ENCODE measurements at regions not wholly inside any gene's neighbourhood (a gene's known extent, or its start where the extent isn't known, plus 50 kb on each side); places are given as distances from the start of the nearest gene placed in this dataset.

DNA sequence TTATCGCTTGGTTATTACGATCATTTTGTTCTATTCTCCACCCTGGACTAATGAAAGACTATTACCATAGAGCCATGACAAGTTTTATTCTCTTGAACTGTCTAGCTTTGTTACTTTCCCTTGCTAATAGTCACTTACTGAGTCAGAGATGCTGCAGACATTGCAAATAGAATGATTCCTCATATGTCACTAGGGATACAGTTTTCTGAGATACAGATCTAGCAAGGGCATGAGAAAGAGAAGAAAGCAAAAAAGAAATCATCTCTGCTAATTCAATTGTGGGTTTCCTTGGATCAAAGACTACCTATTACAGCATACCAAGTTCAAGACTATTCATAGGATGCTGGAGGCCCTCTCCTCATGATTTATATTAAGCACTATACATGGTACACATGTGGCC is 204.3 kb downstream of the MBL2 start:
- Histone ChIP-seq H3K27ac (no peak overlapping the region), H3K4me3 (no peak overlapping the region), H3K4me1 (no peaks in the 10 kb centered on the region), H3K27me3 (no peaks in the 10 kb centered on the region), H3K9me3 (no peaks in the 10 kb centered on the region), H3K36me3 (no peaks in the 10 kb centered on the region)
- 83 to 89% methylated on average over 2 of the region's 2 CpGs for WGBS, 2 donors
- TF ChIP-seq CTCF (IDR thresholded peaks at IDR 0.05), result no peak
- TF ChIP-seq POLR2A (IDR thresholded peaks at IDR 0.05), result no peak
- no peak for DNase-seq (ENCODE audit: low spot score in 2 of 2)

- DNase-seq (ENCODE audit: low spot score in 2 of 2), result no peak
- H3K9me3 ChIP-seq, result no peaks in the 10 kb centered on the region
- no peak overlapping the region for H3K27ac ChIP-seq
- H3K36me3 ChIP-seq, result no peaks in the 10 kb centered on the region
- no peaks in the 10 kb centered on the region for H3K27me3 ChIP-seq
- WGBS, 2 donors, result 72 to 82% methylated on average over 1 of the region's 1 CpG
- no peaks in the 10 kb centered on the region for H3K4me1 ChIP-seq
- TF ChIP-seq POLR2A (IDR thresholded peaks at IDR 0.05) (no peak), EP300 (IDR thresholded peaks at IDR 0.05) (no peak), CTCF (IDR thresholded peaks at IDR 0.05) (no peak)
- no peak overlapping the region for H3K4me3 ChIP-seq
Measured at GRCh38 chr10:52570490-52570889, 202.1 kb downstream of the MBL2 start.

GRCh38 chr10:52571018-52571417 is 201.6 kb downstream of the MBL2 start:
- Histone ChIP-seq H3K4me1 (no peaks in the 10 kb centered on the region), H3K4me3 (no peak overlapping the region), H3K27ac (no peak overlapping the region), H3K9me3 (no peaks in the 10 kb centered on the region), H3K36me3 (no peaks in the 10 kb centered on the region), H3K27me3 (peaks cover 0 to 2% of the 10 kb centered on the region in 2 donors)
- DNase-seq (ENCODE audit: low spot score in 2 of 2), result no peak
- TF ChIP-seq CTCF (IDR thresholded peaks at IDR 0.05), result no peak
- no peak for TF ChIP-seq EP300 (IDR thresholded peaks at IDR 0.05)
- TF ChIP-seq POLR2A (IDR thresholded peaks at IDR 0.05), result no peak
- 39 to 40% methylated on average over 2 of the region's 2 CpGs for WGBS, 2 donors

GRCh38 chr10:52571516-52572182 is 200.9 kb downstream of the MBL2 start:
- no peak overlapping the region for H3K27ac ChIP-seq
- no peaks in the 10 kb centered on the region for H3K36me3 ChIP-seq
- H3K4me1 ChIP-seq, result no peaks in the 10 kb centered on the region
- H3K4me3 ChIP-seq, result no peak overlapping the region
- H3K9me3 ChIP-seq, result no peaks in the 10 kb centered on the region
- 91 to 95% methylated on average over 3 of the region's 3 CpGs for WGBS, 2 donors
- no peak for TF ChIP-seq CTCF (IDR thresholded peaks at IDR 0.05)
- TF ChIP-seq POLR2A (IDR thresholded peaks at IDR 0.05), result no peak
- no peak for TF ChIP-seq EP300 (IDR thresholded peaks at IDR 0.05)
- no peak for DNase-seq (ENCODE audit: low spot score in 2 of 2)
- peaks cover 0 to 2% of the 10 kb centered on the region in 2 donors for H3K27me3 ChIP-seq

DNA sequence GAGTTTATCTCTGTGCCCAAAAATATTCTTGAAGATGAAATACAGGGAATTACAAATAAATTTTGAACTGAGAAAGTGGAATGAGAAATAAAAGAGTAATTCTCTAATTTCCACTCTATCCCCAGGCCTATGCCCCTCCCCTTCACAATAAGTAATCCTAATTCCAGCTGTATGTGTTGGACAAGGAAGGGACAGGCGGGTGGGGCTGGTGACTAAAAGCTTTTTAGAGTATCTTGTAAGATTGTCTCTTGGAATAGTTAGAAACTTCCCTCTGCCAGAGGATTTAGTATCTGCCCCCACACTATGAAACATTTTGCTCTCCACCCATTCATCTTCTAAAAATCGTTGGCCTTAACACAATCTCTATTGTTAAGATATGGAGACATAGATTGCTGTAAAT is 199.2 kb downstream of the MBL2 start:
- H3K4me3 ChIP-seq, result no peak overlapping the region
- WGBS, 2 donors, result 45 to 47% methylated on average over 2 of the region's 2 CpGs
- TF ChIP-seq CTCF (IDR thresholded peaks at IDR 0.05), result no peak
- TF ChIP-seq EP300 (IDR thresholded peaks at IDR 0.05), result no peak
- TF ChIP-seq POLR2A (IDR thresholded peaks at IDR 0.05), result no peak
- peaks cover 0 to 2% of the 10 kb centered on the region in 2 donors for H3K27me3 ChIP-seq
- no peak for DNase-seq (ENCODE audit: low spot score in 2 of 2)
- H3K9me3 ChIP-seq, result no peaks in the 10 kb centered on the region
- H3K36me3 ChIP-seq, result no peaks in the 10 kb centered on the region
- no peak overlapping the region for H3K27ac ChIP-seq
- no peaks in the 10 kb centered on the region for H3K4me1 ChIP-seq
